Neural cell (in vitro differentiated cells): ENCODE measurements at regions not wholly inside any gene's neighbourhood (a gene's known extent, or its start where the extent isn't known, plus 50 kb on each side); places are given as distances from the start of the nearest gene placed in this dataset.

Experiments used
- EZH2 ChIP-seq: fragments of 200-600, 300-800 bp; shearing (Covaris generic), sonication (generic); IDR thresholded peaks from 2 replicates; pipeline ENCODE4 v1.6.1; 2014; ENCODE audit warnings: antibody characterized with exemption, low read length, borderline replicate concordance, mild to moderate bottlenecking; ENCODE audit not compliant: insufficient read depth, poor library complexity, severe bottlenecking
- MXI1 ChIP-seq: fragments of 450-650 bp; conservative IDR thresholded peaks from 2 replicates; pipeline ENCODE4 v1.6.1; 2014; ENCODE audit warnings: antibody characterized with exemption, mild to moderate bottlenecking; ENCODE audit not compliant: poor library complexity, severe bottlenecking
- POLR2AphosphoS5 ChIP-seq: IDR thresholded peaks from 2 replicates; pipeline ENCODE4 v1.6.1; 2012
- RAD21 ChIP-seq: fragments of 450-650 bp; conservative IDR thresholded peaks from 2 replicates; pipeline ENCODE4 v1.6.1; 2014; ENCODE audit warnings: antibody characterized with exemption, mild to moderate bottlenecking, moderate library complexity
- TAF1 ChIP-seq: IDR thresholded peaks from 2 replicates; pipeline ENCODE4 v1.6.1; 2012; ENCODE audit warnings: low read depth
- TF ChIP-seq, protein P1 (sequence below): fragments of 450-650 bp; IDR thresholded peaks from 2 replicates; pipeline ENCODE4 v1.5.1; 2014; ENCODE audit warnings: antibody characterized with exemption, mild to moderate bottlenecking, moderate library complexity; ENCODE audit not compliant: poor library complexity, severe bottlenecking
- TF ChIP-seq, protein P2 (sequence below): IDR thresholded peaks from 2 replicates; pipeline ENCODE4 v1.6.1; 2012; ENCODE audit warnings: borderline replicate concordance

DNA sequence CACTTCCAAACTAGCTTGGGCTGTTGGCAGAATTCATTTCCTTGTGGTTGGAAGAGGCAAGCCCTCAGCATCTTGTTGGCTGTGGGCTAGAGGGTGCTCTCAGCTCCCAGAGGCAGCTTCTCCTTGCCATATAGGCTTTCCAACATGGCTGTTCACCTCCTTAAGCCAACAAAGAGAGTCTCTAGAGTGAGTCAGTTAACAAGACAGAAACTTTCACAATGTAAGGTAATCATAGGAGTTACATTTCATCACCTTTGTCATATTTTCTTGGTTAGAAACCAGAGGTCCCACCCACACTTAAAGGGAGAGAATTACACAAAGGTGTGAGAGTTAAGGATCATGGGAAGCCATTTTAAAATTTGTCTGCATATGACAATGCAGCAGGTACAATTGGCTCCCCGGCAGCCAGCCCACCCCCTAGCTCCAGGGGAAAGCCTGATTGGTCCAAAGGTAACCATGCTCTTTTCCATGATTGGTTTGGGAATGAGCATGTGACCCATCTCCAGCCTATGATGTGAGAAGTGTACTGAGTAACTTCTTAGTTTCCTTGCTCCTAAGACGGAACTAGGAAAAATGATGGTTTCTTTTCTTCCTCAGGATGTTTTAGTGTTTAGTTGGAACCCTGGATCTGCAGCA is 109.8 kb upstream of the MSX2 start:
- TF ChIP-seq EZH2 (no peak), POLR2AphosphoS5 (no peak), RAD21 (no peak), TAF1 (no peak), MXI1 (no peak)
- TF ChIP-seq, protein P1, sequence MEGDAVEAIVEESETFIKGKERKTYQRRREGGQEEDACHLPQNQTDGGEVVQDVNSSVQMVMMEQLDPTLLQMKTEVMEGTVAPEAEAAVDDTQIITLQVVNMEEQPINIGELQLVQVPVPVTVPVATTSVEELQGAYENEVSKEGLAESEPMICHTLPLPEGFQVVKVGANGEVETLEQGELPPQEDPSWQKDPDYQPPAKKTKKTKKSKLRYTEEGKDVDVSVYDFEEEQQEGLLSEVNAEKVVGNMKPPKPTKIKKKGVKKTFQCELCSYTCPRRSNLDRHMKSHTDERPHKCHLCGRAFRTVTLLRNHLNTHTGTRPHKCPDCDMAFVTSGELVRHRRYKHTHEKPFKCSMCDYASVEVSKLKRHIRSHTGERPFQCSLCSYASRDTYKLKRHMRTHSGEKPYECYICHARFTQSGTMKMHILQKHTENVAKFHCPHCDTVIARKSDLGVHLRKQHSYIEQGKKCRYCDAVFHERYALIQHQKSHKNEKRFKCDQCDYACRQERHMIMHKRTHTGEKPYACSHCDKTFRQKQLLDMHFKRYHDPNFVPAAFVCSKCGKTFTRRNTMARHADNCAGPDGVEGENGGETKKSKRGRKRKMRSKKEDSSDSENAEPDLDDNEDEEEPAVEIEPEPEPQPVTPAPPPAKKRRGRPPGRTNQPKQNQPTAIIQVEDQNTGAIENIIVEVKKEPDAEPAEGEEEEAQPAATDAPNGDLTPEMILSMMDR, result no peak
- TF ChIP-seq, protein P2, sequence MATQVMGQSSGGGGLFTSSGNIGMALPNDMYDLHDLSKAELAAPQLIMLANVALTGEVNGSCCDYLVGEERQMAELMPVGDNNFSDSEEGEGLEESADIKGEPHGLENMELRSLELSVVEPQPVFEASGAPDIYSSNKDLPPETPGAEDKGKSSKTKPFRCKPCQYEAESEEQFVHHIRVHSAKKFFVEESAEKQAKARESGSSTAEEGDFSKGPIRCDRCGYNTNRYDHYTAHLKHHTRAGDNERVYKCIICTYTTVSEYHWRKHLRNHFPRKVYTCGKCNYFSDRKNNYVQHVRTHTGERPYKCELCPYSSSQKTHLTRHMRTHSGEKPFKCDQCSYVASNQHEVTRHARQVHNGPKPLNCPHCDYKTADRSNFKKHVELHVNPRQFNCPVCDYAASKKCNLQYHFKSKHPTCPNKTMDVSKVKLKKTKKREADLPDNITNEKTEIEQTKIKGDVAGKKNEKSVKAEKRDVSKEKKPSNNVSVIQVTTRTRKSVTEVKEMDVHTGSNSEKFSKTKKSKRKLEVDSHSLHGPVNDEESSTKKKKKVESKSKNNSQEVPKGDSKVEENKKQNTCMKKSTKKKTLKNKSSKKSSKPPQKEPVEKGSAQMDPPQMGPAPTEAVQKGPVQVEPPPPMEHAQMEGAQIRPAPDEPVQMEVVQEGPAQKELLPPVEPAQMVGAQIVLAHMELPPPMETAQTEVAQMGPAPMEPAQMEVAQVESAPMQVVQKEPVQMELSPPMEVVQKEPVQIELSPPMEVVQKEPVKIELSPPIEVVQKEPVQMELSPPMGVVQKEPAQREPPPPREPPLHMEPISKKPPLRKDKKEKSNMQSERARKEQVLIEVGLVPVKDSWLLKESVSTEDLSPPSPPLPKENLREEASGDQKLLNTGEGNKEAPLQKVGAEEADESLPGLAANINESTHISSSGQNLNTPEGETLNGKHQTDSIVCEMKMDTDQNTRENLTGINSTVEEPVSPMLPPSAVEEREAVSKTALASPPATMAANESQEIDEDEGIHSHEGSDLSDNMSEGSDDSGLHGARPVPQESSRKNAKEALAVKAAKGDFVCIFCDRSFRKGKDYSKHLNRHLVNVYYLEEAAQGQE, result no peak
